K562 (cell line): ENCODE measurements at regions not wholly inside any gene's neighbourhood (a gene's known extent, or its start where the extent isn't known, plus 50 kb on each side); places are given as distances from the start of the nearest gene placed in this dataset.

Experiments used
- E2F6 ChIP-seq, 2 experiments: IDR thresholded peaks; 2 replicates each; pipeline ENCODE4 v1.6.1; 2011; ENCODE audit warnings: borderline replicate concordance in 1 of 2, control low read depth in 1 of 2, low read depth in 1 of 2, low read length in 1 of 2, mild to moderate bottlenecking in 1 of 2, mixed read lengths in 1 of 2, moderate library complexity in 1 of 2; ENCODE audit not compliant: insufficient read depth in 1 of 2, insufficient read length in 1 of 2, poor library complexity in 1 of 2, severe bottlenecking in 1 of 2; ENCODE audit errors: extremely low read depth in 1 of 2
- ZKSCAN1 ChIP-seq: fragments of 150-350 bp; IDR thresholded peaks from 2 replicates; pipeline ENCODE4 v1.6.1; 2016; ENCODE audit warnings: low read depth, low read length

DNA sequence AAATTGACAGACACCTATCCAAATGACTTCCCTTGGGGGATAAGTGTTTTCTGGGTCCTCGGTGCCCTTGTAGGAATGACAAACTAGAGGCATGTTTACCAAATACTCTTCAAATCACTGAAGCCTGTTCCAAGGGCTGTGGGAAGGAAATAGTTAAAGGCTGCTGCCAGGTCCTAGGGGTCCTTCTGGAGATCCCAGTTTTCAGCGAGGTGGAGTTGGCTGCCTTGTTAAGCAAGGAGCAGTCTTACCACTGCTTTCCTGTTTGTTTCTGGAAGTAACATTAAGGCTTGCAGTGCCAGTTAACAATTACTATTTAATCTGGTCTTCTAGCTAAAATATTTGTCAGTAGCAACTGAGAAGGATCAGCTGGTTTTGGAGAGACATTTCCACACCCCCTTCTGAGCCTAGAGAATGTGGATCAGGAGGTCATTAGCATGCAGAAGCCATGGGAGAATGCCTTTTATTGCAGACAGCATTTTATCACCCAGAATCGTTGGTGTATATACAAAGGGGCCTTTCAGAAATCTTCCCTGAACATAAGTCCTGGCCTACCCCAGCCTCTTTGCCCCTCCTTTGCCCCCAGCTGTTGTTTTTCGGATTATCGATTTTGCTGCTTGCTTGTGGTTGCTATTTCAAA lies 238.8 kb downstream of the DMAC1 start:
- no peak for TF ChIP-seq ZKSCAN1
- no peak for TF ChIP-seq E2F6 (IDR thresholded peaks at IDR 0.05; ENCODE audit: borderline replicate concordance in 1 of 2, extremely low read depth in 1 of 2, insufficient read depth in 1 of 2, insufficient read length in 1 of 2, low read depth in 1 of 2, low read length in 1 of 2, poor library complexity in 1 of 2, severe bottlenecking in 1 of 2)
